Ascending aorta (tissue), 2 donors: ENCODE measurements at regions not wholly inside any gene's neighbourhood (a gene's known extent, or its start where the extent isn't known, plus 50 kb on each side); places are given as distances from the start of the nearest gene placed in this dataset.
A peak's percentile ranks its signal among the peaks of the same experiment; 100 is the strongest.

Experiments
- DNase-seq, 2 donors: peaks; one replicate each; pipeline ENCODE4 v3.0.0-alpha.2; 2019; ENCODE audit warnings: low spot score in 2 of 2
- H3K27ac ChIP-seq, 2 donors: fragments of 200-600 bp; sonication (generic); one replicate each; pipeline ENCODE4 v1.5.1; 2016 to 2017; ENCODE audit warnings: mild to moderate bottlenecking in 1 of 2
- H3K27me3 ChIP-seq: fragments of 200-600 bp; sonication (generic); one replicate; pipeline ENCODE4 v1.5.1; 2017
- H3K36me3 ChIP-seq, 2 donors: fragments of 200-600 bp; sonication (generic); one replicate each; pipeline ENCODE4 v1.5.1; 2016
- H3K4me1 ChIP-seq, 2 donors: fragments of 200-600 bp; sonication (generic); one replicate each; pipeline ENCODE4 v1.5.1; 2016 to 2017; ENCODE audit warnings: mild to moderate bottlenecking in 1 of 2
- H3K4me3 ChIP-seq, 2 donors: fragments of 200-600 bp; sonication (generic); one replicate each; pipeline ENCODE4 v1.5.1; 2016 to 2017; ENCODE audit warnings: mild to moderate bottlenecking in 1 of 2
- H3K9me3 ChIP-seq, 2 donors: fragments of 200-600 bp; sonication (generic); one replicate each; pipeline ENCODE4 v1.5.1; 2016
- CTCF ChIP-seq, 3 experiments: fragments of 200-600 bp in 2 of 3; fragments of 450-650 bp in 1 of 3; sonication (generic) in 2 of 3; IDR thresholded peaks; one replicate each; pipeline ENCODE4 v1.5.1; 2016 to 2019; ENCODE audit warnings: antibody characterized with exemption in 3 of 3, mild to moderate bottlenecking in 1 of 3, moderate library complexity in 1 of 3
- intact Hi-C: fragments of 100-400 bp; cut with DNase I; formaldehyde crosslinking; loops from one replicate; pipeline ENCODE4 v1.15.1; 2023

GRCh38 chr3:124213641-124214040 lies 221.7 kb upstream of the ROPN1 start:
- intact Hi-C loops = no loop called here
- Histone ChIP-seq H3K27ac (no peak overlapping the region), H3K9me3 (no peaks in the 10 kb centered on the region), H3K4me1 (peaks cover 0 to 2% of the 10 kb centered on the region in 2 donors), H3K36me3 (no peaks in the 10 kb centered on the region), H3K4me3 (no peak overlapping the region), H3K27me3 (no peaks in the 10 kb centered on the region)
- TF ChIP-seq CTCF (IDR thresholded peaks at IDR 0.05) = no peak
- DNase-seq = no peak

GRCh38 chr3:124217542-124217941 lies 225.6 kb upstream of the ROPN1 start:
- TF ChIP-seq CTCF (IDR thresholded peaks at IDR 0.05) = no peak
- H3K4me1 ChIP-seq = peaks cover 0 to 2% of the 10 kb centered on the region in 2 donors
- no peak overlapping the region for H3K4me3 ChIP-seq
- H3K27me3 ChIP-seq = no peaks in the 10 kb centered on the region
- no peak overlapping the region for H3K27ac ChIP-seq
- DNase-seq = peak in 1 of 2 donors; percentile 70
- no peaks in the 10 kb centered on the region for H3K36me3 ChIP-seq
- no peaks in the 10 kb centered on the region for H3K9me3 ChIP-seq
- intact Hi-C loops = no loop called here

- Histone ChIP-seq H3K27ac (no peak overlapping the region), H3K27me3 (no peaks in the 10 kb centered on the region), H3K36me3 (no peaks in the 10 kb centered on the region), H3K4me1 (no peaks in the 10 kb centered on the region), H3K4me3 (no peak overlapping the region), H3K9me3 (no peaks in the 10 kb centered on the region)
- intact Hi-C loops = loop anchor here (5.0 kb wide), 1 partner anchor 39 kb away; no protein-coding TSS in a partner anchor
- DNase-seq = no peak
- TF ChIP-seq CTCF (IDR thresholded peaks at IDR 0.05) = no peak
These were observed 229.5 kb upstream of the ROPN1 start for GRCh38 chr3:124221422-124221821.

GRCh38 chr3:124223853-124224252 lies 231.9 kb upstream of the ROPN1 start:
- Histone ChIP-seq H3K36me3 (peaks cover 5% of the 10 kb centered on the region in 2 donors), H3K27me3 (no peaks in the 10 kb centered on the region), H3K27ac (no peak overlapping the region), H3K4me3 (no peak overlapping the region), H3K4me1 (no peaks in the 10 kb centered on the region), H3K9me3 (no peaks in the 10 kb centered on the region)
- intact Hi-C loops = loop anchor here (5.0 kb wide), 1 partner anchor 42 kb away; no protein-coding TSS in a partner anchor
- DNase-seq = no peak
- no peak for TF ChIP-seq CTCF (IDR thresholded peaks at IDR 0.05)

- intact Hi-C loops = no loop called here
- H3K27ac ChIP-seq = no peak overlapping the region
- H3K9me3 ChIP-seq = no peaks in the 10 kb centered on the region
- H3K36me3 ChIP-seq = peaks cover 8 to 16% of the 10 kb centered on the region in 2 donors
- H3K27me3 ChIP-seq = no peaks in the 10 kb centered on the region
- peaks cover 0 to 3% of the 10 kb centered on the region in 2 donors for H3K4me1 ChIP-seq
- TF ChIP-seq CTCF (IDR thresholded peaks at IDR 0.05) = no peak
- DNase-seq = no peak
- no peak overlapping the region for H3K4me3 ChIP-seq
These were observed 235.3 kb upstream of the ROPN1 start for GRCh38 chr3:124227150-124227630.

GRCh38 chr3:124229420-124229819 lies 237.5 kb upstream of the ROPN1 start:
- intact Hi-C loops = no loop called here
- no peaks in the 10 kb centered on the region for H3K27me3 ChIP-seq
- no peaks in the 10 kb centered on the region for H3K9me3 ChIP-seq
- peak overlapping the region in 1 of 2 donors; percentile 35 for H3K27ac ChIP-seq
- no peak for TF ChIP-seq CTCF (IDR thresholded peaks at IDR 0.05)
- no peak overlapping the region for H3K4me3 ChIP-seq
- peaks cover 0 to 8% of the 10 kb centered on the region in 2 donors for H3K4me1 ChIP-seq
- DNase-seq = no peak
- H3K36me3 ChIP-seq = peaks cover 8 to 16% of the 10 kb centered on the region in 2 donors
